ENCODE measurements at regions not wholly inside any gene's neighbourhood (a gene's known extent, or its start where the extent isn't known, plus 50 kb on each side); places are given as distances from the start of the nearest gene placed in this dataset.

- TF ChIP-seq CTCF (conservative IDR thresholded peaks at IDR 0.05): no peak
- H3K27ac ChIP-seq: no peak overlapping the region
Observed at GRCh38 chr3:74366331-74366730, 248.1 kb downstream of the CNTN3 start.

DNA sequence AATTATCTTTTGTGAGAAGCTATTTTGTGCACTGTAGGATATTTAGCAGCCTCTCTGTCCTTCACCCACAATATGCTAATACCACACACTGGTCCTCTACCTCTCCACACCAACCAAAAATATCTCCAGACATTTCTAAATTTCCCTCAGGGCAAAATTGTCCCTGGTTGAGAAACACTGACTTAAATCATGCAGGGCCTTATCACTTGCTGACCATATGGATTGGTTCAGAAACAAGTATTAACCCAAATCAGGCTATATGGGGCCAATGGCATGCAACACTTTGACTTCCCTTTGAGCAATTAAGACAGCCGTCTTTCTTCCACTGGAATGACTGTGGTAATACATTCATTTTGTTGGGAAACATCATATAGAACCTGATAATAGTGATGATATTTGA lies 251.1 kb downstream of the CNTN3 start:
- TF ChIP-seq CTCF (conservative IDR thresholded peaks at IDR 0.05) (no peak), ZFX (IDR thresholded peaks at IDR 0.05) (no peak)
- H3K27ac ChIP-seq: no peak overlapping the region

DNA sequence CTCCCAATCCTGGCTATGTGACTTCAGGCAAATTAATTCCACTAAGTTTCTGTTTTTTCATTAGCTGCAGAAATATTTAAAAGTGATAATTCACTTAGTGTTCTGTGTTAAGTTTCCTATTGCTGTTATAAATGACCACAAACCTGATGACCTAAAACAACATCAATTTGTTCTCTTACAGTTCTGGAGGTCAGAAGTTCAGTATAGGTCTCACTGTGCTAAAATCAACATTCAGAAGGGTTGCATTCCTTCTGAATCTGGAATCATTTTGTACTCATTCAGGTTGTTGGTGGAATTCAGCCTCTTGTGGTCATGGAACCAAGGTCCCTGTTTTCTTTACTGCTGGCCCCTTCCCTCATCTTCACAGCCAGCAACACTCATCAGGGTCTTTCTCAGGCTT lies 254.1 kb downstream of the CNTN3 start:
- TF ChIP-seq CTCF (conservative IDR thresholded peaks at IDR 0.05): no peak
- TF ChIP-seq ZFX (IDR thresholded peaks at IDR 0.05): no peak
- H3K27ac ChIP-seq: no peak overlapping the region

DNA sequence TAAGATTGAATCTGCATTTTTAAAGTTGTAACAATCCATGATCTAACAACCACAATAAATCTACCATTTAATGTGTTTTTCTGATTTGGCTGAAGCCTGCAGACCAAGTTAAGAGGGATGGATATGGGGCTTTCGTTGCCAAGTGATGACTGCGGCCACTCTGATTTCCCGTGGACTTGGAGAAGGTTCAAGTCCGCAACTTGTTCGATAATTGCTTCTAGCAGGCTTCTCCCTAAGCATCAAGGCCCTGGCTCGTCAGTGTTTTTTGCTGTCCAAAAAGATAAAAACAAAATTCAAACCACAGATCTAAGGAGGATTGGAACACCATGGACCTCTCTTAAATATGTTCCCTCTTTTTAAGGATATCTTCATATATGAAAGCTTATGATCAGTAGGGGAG lies 256.6 kb downstream of the CNTN3 start:
- no peak for TF ChIP-seq CTCF (conservative IDR thresholded peaks at IDR 0.05)
- TF ChIP-seq ZFX (IDR thresholded peaks at IDR 0.05): no peak
- no peak overlapping the region for H3K27ac ChIP-seq

DNA sequence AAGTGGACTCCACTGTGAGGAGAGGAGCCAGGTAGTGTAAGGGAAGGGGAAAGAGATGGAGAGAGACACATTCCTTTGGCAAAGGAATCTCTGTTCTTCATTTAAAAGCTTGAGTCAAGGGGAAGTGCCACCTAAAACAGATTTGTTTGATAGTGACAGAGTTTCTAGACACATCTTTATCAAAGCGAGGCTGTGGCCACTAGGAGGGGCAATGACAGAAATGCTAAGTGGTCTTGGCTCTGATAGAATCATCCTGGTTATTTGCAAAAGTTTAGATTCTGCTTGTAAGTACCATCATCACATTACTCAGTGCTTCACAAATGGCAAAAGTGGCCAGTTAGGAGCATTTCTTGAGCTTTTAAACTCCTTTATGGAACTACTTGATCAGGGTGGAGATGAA lies 261.4 kb downstream of the CNTN3 start:
- no peak; the same call in 1 of the 2 replicates for TF ChIP-seq CTCF (conservative IDR thresholded peaks at IDR 0.05)
- TF ChIP-seq ZFX (IDR thresholded peaks at IDR 0.05): no peak
- no peak overlapping the region for H3K27ac ChIP-seq

- no peak for TF ChIP-seq ZFX (IDR thresholded peaks at IDR 0.05)
- TF ChIP-seq CTCF (conservative IDR thresholded peaks at IDR 0.05): no peak
- no peak overlapping the region for H3K27ac ChIP-seq
Observed at GRCh38 chr3:74352166-74352565, 262.3 kb downstream of the CNTN3 start.

GRCh38 chr3:74351213-74351612 lies 263.2 kb downstream of the CNTN3 start:
- TF ChIP-seq CTCF (conservative IDR thresholded peaks at IDR 0.05): no peak
- no peak for TF ChIP-seq ZFX (IDR thresholded peaks at IDR 0.05)
- H3K27ac ChIP-seq: no peak overlapping the region

All from C4-2B (cell line).